ENCODE measurements at regions not wholly inside any gene's neighbourhood (a gene's known extent, or its start where the extent isn't known, plus 50 kb on each side); places are given as distances from the start of the nearest gene placed in this dataset.
"Not testable (repeated sequence)": the region's sequence is repeated elsewhere in the genome, so short reads cannot be mapped to it uniquely, and the experiment has no call there.

- DNase-seq: no peak
Measured at GRCh38 chr10:60613434-60613833, 164.8 kb upstream of the CDK1 start.

- DNase-seq: no peak
Measured at GRCh38 chr10:60611291-60611747, 167.0 kb upstream of the CDK1 start.

GRCh38 chr10:60607372-60607771 lies 170.9 kb upstream of the CDK1 start:
- no peak for DNase-seq

DNA sequence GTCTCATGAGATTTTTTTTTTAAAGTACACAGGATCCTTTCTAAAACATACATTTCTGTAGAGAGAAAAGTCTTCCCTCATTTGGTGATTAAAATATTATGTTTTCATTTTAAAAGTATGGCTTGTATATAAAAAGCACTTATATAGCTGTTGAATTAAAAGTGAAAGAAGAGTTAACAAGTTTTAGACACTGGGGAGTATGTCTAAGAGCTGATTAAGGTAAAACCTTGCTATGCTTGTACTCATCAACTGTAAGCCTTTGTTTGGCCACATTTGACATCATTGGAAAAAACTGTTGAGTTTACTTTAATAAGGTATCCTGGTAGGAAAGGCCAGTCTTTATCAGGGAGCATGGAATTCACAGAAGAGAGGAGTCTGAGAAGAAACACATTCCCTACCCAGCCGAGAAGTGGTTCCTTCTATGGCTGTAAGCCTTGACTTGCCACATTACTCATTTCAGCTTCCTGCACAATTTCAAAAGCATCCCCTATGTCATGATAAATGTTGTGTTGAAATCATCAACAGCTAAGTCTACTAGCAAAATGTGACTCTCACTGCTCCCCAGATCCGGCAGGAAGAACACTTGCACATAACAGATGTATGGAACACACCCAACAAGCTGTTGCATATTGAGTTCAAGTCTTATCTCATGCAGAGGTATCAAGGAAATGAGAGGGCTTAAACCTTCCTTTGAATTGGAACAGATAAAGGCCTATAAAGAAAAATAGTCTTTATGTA lies 171.8 kb upstream of the CDK1 start:
- no peak for DNase-seq

DNA sequence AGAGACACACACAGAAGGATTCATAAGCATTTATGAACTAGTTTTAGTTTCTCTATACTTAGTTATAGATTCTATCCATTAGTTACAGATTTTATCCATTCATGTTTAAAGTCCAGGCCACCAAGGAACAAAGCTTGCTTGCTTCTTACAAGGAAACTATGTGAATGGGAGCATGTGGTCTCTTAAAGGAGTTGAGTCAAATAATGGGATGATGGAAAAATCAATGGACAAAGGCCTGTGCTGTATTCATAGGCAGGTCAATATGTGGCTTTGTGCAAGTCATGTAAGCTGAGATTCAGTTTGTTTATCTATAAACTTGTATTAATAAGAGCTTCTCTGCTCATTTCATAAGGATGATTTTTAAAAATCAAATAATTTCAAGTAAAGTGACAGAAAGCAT lies 172.8 kb upstream of the CDK1 start:
- DNase-seq: no peak

GRCh38 chr10:60604342-60604741 lies 173.9 kb upstream of the CDK1 start:
- DNase-seq: no peak

- DNase-seq: no peak
Measured at GRCh38 chr10:60597513-60597912, 180.8 kb upstream of the CDK1 start.

- no peak for DNase-seq
Measured at GRCh38 chr10:60595852-60596251, 182.4 kb upstream of the CDK1 start.

GRCh38 chr10:60594476-60595051 lies 183.7 kb upstream of the CDK1 start:
- DNase-seq: no peak

DNA sequence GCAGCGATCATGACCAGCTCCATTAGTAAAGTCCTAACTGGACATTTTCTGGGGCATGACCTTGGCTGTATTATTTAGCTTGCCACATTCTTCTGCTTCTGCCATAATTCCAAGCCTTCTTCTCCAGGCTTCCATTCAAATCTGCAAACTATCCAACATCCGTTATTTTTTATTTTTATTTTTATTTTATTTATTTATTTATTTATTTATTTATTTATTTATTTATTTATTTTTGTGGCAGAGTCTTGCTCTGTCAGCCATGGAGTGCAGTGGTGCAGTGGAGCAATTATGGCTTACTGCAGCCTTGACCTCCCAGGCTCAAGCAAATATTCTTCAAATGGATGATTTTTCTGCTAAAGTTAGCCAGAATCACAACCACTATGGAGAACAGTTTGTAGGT lies 187.2 kb upstream of the CDK1 start:
- no peak for DNase-seq

GRCh38 chr10:60589376-60589775 lies 188.9 kb upstream of the CDK1 start:
- no peak for DNase-seq

GRCh38 chr10:60581782-60582181 lies 192.1 kb upstream of the ANK3 start:
- DNase-seq: not testable (repeated sequence)

DNA sequence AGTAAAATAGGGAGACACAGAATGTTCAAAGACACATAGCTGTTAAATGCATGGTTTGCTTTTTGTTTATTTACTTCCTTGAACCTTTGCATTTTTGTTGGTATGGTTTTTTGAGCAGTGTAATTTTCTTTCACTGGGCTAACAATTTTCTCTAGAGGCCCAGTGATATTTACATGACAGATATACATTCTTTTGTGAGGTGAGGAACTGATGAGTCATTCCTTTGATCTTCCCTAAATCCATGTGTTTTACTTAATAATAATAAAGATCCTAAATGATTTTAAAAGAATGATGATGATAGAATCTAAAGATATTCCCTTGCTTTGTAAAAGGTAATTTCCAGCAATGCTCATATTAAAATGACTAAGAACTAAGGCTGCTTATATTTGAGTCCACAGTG lies 188.5 kb upstream of the ANK3 start:
- DNase-seq: no peak

DNA sequence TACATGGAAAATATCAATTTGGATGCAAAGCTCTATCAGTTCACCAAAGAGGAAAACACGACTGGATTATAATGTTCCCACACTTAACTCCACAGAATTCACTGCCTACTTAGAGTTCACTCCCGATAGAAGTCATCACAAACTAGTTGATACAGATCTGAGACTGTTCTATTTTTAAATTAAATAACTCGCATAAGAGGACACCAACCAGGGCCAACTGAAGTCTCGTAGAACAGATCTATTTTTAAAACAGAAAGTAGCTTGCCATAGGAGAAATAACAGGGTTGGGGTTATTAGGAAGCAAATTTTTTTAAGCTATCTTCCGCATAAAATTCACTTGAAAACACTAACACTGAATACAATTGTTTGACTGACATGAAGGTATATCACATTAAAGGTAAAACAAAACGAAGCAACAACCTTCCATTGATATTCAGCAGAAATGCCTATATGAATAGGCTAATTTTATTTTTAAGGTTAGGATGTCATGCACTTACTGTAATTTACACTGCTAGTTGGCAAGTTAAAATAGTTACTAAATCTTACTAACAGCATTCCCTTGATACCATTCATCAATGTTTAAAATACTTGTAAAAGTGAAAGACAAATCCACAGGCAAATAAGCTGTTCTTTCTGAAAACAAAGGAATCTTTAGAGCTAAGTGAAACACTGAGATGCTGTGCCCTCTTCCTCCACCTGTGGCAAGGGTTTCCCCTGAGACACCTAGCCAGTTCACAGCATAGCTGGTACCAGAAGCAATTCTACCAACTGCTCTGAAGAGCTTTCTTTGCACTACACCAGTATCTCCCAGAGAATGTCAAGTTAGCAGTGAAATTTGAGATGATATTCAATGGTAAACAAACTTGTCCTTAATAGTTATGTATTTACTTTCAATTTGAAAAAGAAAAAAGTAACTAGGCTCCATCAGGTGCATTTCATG lies 186.7 kb upstream of the ANK3 start:
- DNase-seq: no peak

- DNase-seq: no peak
Measured at GRCh38 chr10:60575105-60575504, 185.4 kb upstream of the ANK3 start.

DNA sequence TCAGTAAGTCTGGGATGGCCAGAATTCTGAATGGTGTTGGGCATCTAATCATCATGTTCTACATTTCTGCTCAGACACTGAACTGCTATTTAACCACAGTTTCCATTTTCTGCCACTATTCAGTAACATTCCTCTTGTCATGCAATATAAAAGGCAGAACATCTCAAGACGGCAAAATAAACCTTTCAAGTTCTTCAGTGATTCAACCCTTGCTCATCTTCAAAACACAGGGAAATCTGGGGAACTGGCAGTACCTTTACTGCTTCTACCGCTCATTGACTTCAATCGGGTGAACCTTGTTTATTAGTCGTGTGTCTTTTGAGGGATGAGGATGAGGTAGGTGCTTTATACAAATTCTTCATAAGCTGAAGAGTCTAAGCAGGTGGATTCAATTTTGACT lies 184.7 kb upstream of the ANK3 start:
- DNase-seq: no peak

GRCh38 chr10:60573336-60573735 lies 183.7 kb upstream of the ANK3 start:
- no peak for DNase-seq

DNA sequence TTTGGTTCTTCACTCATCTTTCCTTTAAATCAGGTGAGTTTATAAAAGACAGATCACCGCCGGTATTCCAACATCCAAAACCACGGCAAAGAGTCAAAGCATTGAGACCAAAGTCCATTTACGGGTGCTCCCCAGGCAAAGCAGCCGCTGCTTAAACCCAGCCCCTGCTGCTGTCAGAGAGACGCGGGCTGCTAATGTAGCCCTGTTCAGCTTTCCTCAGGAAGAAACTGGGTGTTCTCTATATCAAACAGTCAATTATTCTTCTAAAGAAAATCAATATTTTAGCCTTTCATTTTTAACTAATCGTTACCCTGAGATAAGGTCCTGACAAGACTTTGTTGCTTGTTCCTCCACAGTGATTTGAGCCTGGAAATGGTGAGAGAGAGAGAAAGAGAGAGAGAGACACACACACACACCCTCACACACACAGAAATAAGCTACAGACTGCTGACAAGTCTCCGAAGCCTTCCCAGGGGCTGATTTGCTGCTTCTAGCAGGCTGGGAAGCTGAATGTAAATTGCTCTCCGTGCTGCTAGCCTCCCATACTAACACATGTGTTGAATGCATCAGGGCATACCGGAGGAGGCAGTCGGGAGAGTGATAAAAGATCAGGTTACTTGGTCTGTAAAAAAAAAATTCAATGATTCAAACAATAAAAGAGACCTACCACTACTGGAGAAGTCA lies 183.0 kb upstream of the ANK3 start:
- no peak for DNase-seq

DNA sequence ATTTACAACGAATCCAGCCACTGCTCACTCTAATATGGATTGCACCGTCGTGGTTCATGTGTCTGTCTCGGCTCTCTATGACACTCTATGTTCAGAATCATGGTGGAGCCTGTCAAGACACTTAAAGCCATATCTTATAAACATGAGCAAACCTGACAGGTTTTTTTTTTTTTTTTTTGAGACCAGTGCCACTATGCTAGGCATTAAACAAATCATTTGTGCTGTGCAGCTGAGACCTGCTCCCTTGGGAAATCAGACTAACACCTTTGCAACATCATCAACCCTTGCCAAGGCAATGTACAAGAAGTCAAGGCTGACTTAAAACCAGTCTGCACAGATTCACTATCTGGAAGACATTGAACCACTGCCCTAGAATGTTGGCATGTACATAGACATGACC lies 181.2 kb upstream of the ANK3 start:
- no peak for DNase-seq

GRCh38 chr10:60570272-60570865 lies 180.7 kb upstream of the ANK3 start:
- DNase-seq: no peak

DNA sequence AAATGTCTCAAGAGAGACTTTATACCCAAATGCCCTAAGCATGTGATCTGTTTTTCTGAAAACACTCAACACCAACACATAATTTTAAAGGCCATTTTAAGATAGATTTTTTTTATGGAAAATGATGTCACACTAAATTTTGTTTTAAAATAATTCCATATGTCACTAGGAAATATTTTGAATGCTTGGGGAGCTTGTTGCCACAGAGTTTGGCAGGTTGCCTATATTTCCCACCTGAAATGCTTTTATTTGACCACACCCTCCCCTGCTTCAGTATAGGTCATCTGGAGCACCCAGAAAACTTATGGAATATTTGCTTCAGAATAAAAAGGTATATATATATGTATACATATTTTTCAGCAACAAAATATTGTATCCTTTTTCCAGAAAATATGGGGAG lies 180.0 kb upstream of the ANK3 start:
- no peak for DNase-seq

DNA sequence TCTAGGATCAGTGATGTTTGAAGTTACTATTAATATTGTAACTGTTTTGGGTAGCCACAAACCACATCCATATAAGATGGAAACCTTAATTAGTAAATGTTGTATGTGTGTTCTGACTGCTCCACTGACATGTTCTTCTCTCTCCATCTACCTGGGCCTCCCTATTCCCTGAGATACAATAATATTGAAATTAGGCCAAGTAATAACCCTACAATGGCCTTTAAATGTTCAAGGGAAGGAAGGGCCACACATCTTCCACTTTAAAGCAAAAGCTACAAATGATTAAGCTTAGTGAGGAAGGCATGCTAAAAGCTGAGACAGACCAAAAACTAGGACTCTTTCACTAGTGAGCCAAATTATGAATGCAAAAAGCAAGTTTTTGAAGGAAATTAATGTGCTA lies 176.4 kb upstream of the ANK3 start:
- DNase-seq: no peak

DNA sequence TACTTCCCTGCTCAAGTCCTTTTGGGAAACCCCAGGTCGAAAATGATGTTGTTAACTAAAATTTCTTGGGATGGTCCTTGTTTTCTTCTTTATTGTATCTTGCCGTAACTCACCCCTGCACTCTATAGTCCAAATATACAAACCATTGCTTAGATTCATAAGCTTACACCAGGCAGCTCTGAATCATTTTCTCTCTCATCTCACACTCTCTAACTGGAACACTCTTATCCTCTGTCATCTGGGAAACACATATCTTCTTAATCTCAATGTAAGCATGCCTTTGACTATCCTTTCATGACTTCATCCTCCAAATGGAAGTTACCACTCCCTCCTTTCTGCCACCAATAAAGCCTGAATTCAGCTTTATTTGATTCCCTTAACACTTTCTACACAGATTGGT lies 175.8 kb upstream of the ANK3 start:
- DNase-seq: no peak
